ENCODE measurements at regions not wholly inside any gene's neighbourhood (a gene's known extent, or its start where the extent isn't known, plus 50 kb on each side); places are given as distances from the start of the nearest gene placed in this dataset.

- no peak overlapping the region for H3K4me3 ChIP-seq (ENCODE audit: severe bottlenecking)
- DNase-seq (ENCODE audit: low spot score), result no peak
- no peaks in the 10 kb centered on the region for H3K9me3 ChIP-seq (ENCODE audit: severe bottlenecking)
- no peaks in the 10 kb centered on the region for H3K36me3 ChIP-seq (ENCODE audit: low read depth)
- no peak for ATAC-seq (ENCODE audit: low read depth)
- H3K4me1 ChIP-seq (ENCODE audit: insufficient read depth, poor library complexity, severe bottlenecking), result no peaks in the 10 kb centered on the region
- no peak for TF ChIP-seq CTCF (IDR thresholded peaks at IDR 0.05; ENCODE audit: poor library complexity, severe bottlenecking)
- no peak overlapping the region for H3K27ac ChIP-seq (ENCODE audit: poor library complexity, severe bottlenecking)
- H3K27me3 ChIP-seq (ENCODE audit: insufficient read depth, poor library complexity, severe bottlenecking), result no peaks in the 10 kb centered on the region
Measured at GRCh38 chr1:83787246-83787998, 211.5 kb downstream of the TTLL7 start.

DNA sequence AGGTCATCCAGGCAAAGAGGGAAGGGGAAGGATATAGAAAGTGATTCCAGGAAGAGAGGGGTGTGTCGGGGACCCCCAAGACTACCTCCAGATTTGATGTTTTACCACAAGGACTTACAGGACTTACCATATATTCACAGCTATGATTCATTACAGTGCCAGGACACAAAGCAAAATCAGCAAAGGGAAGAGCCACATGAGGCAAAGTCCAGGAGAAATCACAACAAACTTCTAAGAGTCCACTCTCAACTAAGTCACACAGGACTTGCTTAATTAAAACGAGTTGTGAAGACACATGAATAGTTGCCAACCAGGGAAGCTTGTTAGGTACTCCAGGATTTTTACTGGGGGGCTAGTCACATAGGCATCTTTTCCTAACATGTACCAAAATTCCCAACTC lies 217.3 kb downstream of the TTLL7 start:
- no peak overlapping the region for H3K4me3 ChIP-seq (ENCODE audit: severe bottlenecking)
- no peaks in the 10 kb centered on the region for H3K36me3 ChIP-seq (ENCODE audit: low read depth)
- TF ChIP-seq CTCF (IDR thresholded peaks at IDR 0.05; ENCODE audit: poor library complexity, severe bottlenecking), result no peak
- no peak overlapping the region for H3K27ac ChIP-seq (ENCODE audit: poor library complexity, severe bottlenecking)
- H3K9me3 ChIP-seq (ENCODE audit: severe bottlenecking), result no peaks in the 10 kb centered on the region
- no peaks in the 10 kb centered on the region for H3K4me1 ChIP-seq (ENCODE audit: insufficient read depth, poor library complexity, severe bottlenecking)
- DNase-seq (ENCODE audit: low spot score), result no peak
- ATAC-seq (ENCODE audit: low read depth), result no peak
- H3K27me3 ChIP-seq (ENCODE audit: insufficient read depth, poor library complexity, severe bottlenecking), result no peaks in the 10 kb centered on the region

DNA sequence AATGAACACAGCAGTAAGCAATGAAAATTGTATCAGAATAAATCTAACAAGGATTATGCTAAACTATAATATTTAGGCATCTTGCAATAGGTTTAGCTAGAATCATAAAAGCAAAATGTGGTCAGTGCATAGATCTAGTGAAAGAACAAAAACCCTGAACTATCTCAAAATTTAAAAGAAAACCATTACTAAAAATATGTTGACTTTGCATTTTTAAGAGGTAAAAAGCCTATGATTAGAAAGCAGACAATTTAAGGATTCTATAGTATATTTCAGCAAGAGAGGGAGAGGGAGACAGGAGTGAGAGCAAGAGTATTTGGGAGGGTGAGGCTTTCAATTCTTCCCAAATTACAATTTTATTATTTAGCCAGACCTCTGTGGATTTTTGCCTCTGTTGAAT lies 219.4 kb downstream of the TTLL7 start:
- TF ChIP-seq CTCF (IDR thresholded peaks at IDR 0.05; ENCODE audit: poor library complexity, severe bottlenecking), result no peak
- H3K9me3 ChIP-seq (ENCODE audit: severe bottlenecking), result no peaks in the 10 kb centered on the region
- no peak overlapping the region for H3K27ac ChIP-seq (ENCODE audit: poor library complexity, severe bottlenecking)
- no peaks in the 10 kb centered on the region for H3K27me3 ChIP-seq (ENCODE audit: insufficient read depth, poor library complexity, severe bottlenecking)
- DNase-seq (ENCODE audit: low spot score), result no peak
- no peaks in the 10 kb centered on the region for H3K4me1 ChIP-seq (ENCODE audit: insufficient read depth, poor library complexity, severe bottlenecking)
- ATAC-seq (ENCODE audit: low read depth), result no peak
- H3K36me3 ChIP-seq (ENCODE audit: low read depth), result no peaks in the 10 kb centered on the region
- no peak overlapping the region for H3K4me3 ChIP-seq (ENCODE audit: severe bottlenecking)

DNA sequence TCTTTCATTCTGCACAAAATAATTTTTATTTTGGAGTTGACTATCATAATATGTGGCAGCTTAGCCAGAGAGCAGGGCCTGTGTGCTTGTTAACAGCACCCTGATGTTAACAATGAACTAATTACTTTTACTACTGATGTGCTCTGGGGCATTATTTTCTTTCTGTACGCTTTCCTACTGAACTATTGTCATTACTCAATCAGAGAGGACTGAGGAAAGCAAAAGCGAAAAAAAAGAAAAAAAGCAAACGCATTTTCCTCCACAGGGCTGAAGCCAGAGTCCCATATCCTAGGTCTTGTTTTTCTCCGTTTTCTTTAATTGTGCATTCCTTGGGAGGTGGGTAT lies 221.2 kb downstream of the TTLL7 start:
- H3K4me3 ChIP-seq (ENCODE audit: severe bottlenecking), result no peak overlapping the region
- no peak overlapping the region for H3K27ac ChIP-seq (ENCODE audit: poor library complexity, severe bottlenecking)
- H3K36me3 ChIP-seq (ENCODE audit: low read depth), result no peaks in the 10 kb centered on the region
- DNase-seq (ENCODE audit: low spot score) (no peak), ATAC-seq (ENCODE audit: low read depth) (no peak)
- no peaks in the 10 kb centered on the region for H3K27me3 ChIP-seq (ENCODE audit: insufficient read depth, poor library complexity, severe bottlenecking)
- TF ChIP-seq CTCF (IDR thresholded peaks at IDR 0.05; ENCODE audit: poor library complexity, severe bottlenecking), result no peak
- H3K9me3 ChIP-seq (ENCODE audit: severe bottlenecking), result no peaks in the 10 kb centered on the region
- H3K4me1 ChIP-seq (ENCODE audit: insufficient read depth, poor library complexity, severe bottlenecking), result no peaks in the 10 kb centered on the region

- Histone ChIP-seq H3K36me3 (ENCODE audit: low read depth) (no peaks in the 10 kb centered on the region), H3K27ac (ENCODE audit: poor library complexity, severe bottlenecking) (no peak overlapping the region), H3K27me3 (ENCODE audit: insufficient read depth, poor library complexity, severe bottlenecking) (no peaks in the 10 kb centered on the region), H3K9me3 (ENCODE audit: severe bottlenecking) (no peaks in the 10 kb centered on the region), H3K4me1 (ENCODE audit: insufficient read depth, poor library complexity, severe bottlenecking) (no peaks in the 10 kb centered on the region), H3K4me3 (ENCODE audit: severe bottlenecking) (no peak overlapping the region)
- ATAC-seq (ENCODE audit: low read depth), result no peak
- no peak for TF ChIP-seq CTCF (IDR thresholded peaks at IDR 0.05; ENCODE audit: poor library complexity, severe bottlenecking)
- no peak for DNase-seq (ENCODE audit: low spot score)
Measured at GRCh38 chr1:83776913-83777757, 221.8 kb downstream of the TTLL7 start.
